Mucosa of descending colon (tissue), 3 donors: ENCODE measurements at regions not wholly inside any gene's neighbourhood (a gene's known extent, or its start where the extent isn't known, plus 50 kb on each side); places are given as distances from the start of the nearest gene placed in this dataset.

Experiments
- ATAC-seq: fragments of 200-7000 bp; cut with Tn5 transposase; one replicate; pipeline ENCODE4 v1.9.1; 2020; ENCODE audit warnings: mild to moderate bottlenecking, moderate library complexity
- DNase-seq, 3 donors: peaks; one replicate each; pipeline ENCODE4 v3.0.0-alpha.2; 2020
- H3K36me3 ChIP-seq: fragments of 200-600 bp; one replicate; pipeline ENCODE4 v1.8.0; 2021; ENCODE audit warnings: low read depth, mild to moderate bottlenecking
- H3K4me1 ChIP-seq: fragments of 200-600 bp; one replicate; pipeline ENCODE4 v1.8.0; 2021; ENCODE audit warnings: low read depth, mild to moderate bottlenecking
- H3K4me3 ChIP-seq: fragments of 200-600 bp; one replicate; pipeline ENCODE4 v1.8.0; 2021; ENCODE audit warnings: mild to moderate bottlenecking
- H3K9me3 ChIP-seq: fragments of 200-600 bp; one replicate; pipeline ENCODE4 v1.8.0; 2021; ENCODE audit warnings: mild to moderate bottlenecking
- intact Hi-C, 2 donors: fragments of 100-400 bp; cut with DNase I in 1 of 2; cut with micrococcal nuclease in 1 of 2; formaldehyde crosslinking; loops; one replicate each; pipeline versions ENCODE4 v1.11.0 to v1.11.1; 2022; cut with DNase I, micrococcal nuclease
- TF ChIP-seq, protein P1 (sequence below): fragments of 200-600 bp; IDR thresholded peaks from one replicate; pipeline ENCODE4 v1.8.0; 2022; ENCODE audit warnings: antibody characterized with exemption, mild to moderate bottlenecking
- donor health status: DM: no; HTN: no; CAD: no; lungs with moderate emphysema.
- donor health status: DM: no; HTN: no; CAD: no.
- donor health status: DM: no; HTN: yes; CAD: no.

DNA sequence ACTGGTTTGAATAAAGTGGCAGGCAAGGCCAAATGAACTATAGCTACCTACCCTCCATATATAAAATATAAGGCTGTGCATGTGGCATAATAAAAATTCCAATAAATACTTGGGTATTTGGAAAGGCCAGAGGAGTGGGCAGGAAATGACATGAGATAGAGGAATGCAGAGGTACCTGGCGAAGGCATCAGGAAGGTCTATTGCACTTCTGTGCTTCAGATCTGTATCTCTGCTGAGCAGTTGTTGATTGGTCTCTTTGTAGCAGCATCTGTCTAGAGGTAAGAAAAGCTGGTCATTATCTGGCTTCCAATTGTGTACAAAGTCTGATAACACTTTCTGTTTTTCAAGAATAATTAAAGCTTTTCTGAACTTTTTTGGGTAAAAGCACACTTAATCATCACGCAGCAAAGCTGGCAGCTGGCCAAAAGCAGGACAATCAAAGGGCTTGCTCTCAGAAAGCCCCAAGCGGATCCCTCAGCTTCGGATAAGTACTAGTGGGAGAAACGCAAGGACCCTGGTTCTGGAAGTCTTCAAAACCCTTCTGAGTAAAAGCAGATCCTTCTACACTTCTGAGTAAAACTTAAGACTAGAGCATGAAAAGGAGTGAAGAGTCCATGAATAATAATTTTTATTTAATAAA lies 120.1 kb upstream of the TCF21 start:
- TF ChIP-seq, protein P1, sequence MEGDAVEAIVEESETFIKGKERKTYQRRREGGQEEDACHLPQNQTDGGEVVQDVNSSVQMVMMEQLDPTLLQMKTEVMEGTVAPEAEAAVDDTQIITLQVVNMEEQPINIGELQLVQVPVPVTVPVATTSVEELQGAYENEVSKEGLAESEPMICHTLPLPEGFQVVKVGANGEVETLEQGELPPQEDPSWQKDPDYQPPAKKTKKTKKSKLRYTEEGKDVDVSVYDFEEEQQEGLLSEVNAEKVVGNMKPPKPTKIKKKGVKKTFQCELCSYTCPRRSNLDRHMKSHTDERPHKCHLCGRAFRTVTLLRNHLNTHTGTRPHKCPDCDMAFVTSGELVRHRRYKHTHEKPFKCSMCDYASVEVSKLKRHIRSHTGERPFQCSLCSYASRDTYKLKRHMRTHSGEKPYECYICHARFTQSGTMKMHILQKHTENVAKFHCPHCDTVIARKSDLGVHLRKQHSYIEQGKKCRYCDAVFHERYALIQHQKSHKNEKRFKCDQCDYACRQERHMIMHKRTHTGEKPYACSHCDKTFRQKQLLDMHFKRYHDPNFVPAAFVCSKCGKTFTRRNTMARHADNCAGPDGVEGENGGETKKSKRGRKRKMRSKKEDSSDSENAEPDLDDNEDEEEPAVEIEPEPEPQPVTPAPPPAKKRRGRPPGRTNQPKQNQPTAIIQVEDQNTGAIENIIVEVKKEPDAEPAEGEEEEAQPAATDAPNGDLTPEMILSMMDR: no peak
- no peak overlapping the region for H3K4me3 ChIP-seq
- ATAC-seq: no peak
- no peaks in the 10 kb centered on the region for H3K4me1 ChIP-seq
- no peaks in the 10 kb centered on the region for H3K9me3 ChIP-seq
- H3K36me3 ChIP-seq: no peaks in the 10 kb centered on the region
- no peak for DNase-seq
- intact Hi-C loops: no loop called here

DNA sequence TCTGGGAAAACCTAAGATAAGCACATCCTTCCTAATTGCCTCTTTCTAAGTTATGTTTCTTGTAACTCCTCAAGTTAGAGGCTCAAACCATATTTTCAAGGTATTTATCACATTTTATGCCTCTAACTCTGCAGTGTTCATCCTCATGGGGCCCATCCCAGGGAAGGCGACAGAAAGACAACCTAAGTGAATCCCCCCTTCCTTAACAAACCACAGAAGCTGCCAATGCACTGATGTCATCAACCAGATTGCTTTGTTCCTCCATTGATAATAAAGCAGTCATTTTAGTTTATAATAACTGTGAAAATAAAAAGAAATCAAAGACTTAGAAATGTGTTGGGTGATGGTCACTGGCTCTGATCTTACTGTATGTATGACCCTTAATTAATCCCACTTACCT lies 119.5 kb upstream of the TCF21 start:
- Histone ChIP-seq H3K4me3 (no peak overlapping the region), H3K36me3 (no peaks in the 10 kb centered on the region), H3K4me1 (no peaks in the 10 kb centered on the region), H3K9me3 (no peaks in the 10 kb centered on the region)
- TF ChIP-seq, protein P1: no peak
- no peak for DNase-seq
- intact Hi-C loops: no loop called here
- ATAC-seq: no peak

DNA sequence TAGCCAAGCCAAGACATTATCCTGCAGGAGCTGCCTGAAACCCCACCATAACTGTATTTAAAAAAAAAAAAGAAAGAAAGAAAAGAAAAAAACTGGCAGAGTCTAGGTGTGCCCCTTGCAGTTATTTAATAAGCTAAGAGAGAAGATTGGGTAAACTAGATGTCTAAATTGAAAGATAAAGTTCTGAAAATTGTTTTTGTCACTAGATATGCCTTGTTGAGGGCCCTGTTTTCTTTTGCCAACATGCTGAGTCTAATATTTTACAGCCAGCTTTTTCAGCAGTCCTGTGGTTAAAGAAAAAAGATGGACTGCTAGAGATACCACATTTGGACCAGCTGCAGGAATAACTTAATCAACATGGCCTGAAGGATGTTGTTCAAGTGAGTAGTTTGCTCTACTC lies 116.3 kb upstream of the TCF21 start:
- DNase-seq: no peak
- Histone ChIP-seq H3K36me3 (no peaks in the 10 kb centered on the region), H3K4me1 (no peaks in the 10 kb centered on the region), H3K4me3 (no peak overlapping the region), H3K9me3 (no peaks in the 10 kb centered on the region)
- ATAC-seq: no peak
- intact Hi-C loops: no loop called here
- TF ChIP-seq, protein P1: no peak

DNA sequence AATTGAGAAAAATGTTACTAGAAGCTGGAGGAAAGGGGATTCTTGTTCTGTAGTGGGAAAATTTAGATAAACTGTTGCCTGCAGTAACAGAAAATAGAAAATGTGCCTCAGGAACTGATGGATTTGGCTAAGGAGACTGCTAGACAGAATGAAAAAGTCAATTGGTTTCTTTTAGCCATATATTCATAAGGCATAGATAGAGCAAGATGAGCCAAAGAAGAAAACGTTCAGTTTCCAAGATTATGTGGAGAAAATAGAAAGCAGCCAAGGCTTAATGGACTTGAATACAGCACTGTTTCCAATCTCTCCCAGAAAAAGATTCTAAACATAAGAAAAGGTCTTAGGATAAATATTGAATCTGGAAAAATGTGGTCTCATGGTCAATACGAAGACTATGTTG lies 115.1 kb upstream of the TCF21 start:
- ATAC-seq (no peak), DNase-seq (no peak)
- no peak overlapping the region for H3K4me3 ChIP-seq
- intact Hi-C loops: no loop called here
- TF ChIP-seq, protein P1: no peak
- H3K4me1 ChIP-seq: no peaks in the 10 kb centered on the region
- H3K9me3 ChIP-seq: no peaks in the 10 kb centered on the region
- H3K36me3 ChIP-seq: no peaks in the 10 kb centered on the region

DNA sequence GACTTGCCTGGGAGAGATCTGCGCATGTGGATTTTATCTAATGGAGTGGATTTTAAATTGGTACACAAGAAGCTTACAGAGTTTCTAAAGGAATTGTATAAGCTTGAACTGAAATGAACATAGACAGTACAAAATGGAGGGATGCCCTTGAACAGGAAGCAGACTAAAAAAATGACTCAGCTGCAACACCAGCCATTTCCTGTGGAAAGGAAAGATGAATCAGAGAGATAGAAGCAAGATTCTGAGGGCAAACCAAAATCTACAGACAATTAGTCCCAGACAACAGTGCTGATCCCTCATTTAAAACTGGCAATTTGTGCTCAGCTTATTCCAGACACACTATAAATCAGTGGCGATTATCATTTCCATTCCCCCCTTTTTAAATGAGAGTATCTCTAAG lies 114.6 kb upstream of the TCF21 start:
- DNase-seq: no peak
- ATAC-seq: no peak
- no peaks in the 10 kb centered on the region for H3K36me3 ChIP-seq
- no peak overlapping the region for H3K4me3 ChIP-seq
- TF ChIP-seq, protein P1: no peak
- H3K9me3 ChIP-seq: no peaks in the 10 kb centered on the region
- no peaks in the 10 kb centered on the region for H3K4me1 ChIP-seq
- intact Hi-C loops: no loop called here
